Hepatocyte (in vitro differentiated cells): ENCODE measurements at regions not wholly inside any gene's neighbourhood (a gene's known extent, or its start where the extent isn't known, plus 50 kb on each side); places are given as distances from the start of the nearest gene placed in this dataset.

ENCODE experiments used
- CTCF ChIP-seq: fragments of 200-600 bp; sonication (generic); IDR thresholded peaks from 2 replicates; pipeline ENCODE4 v1.5.1; 2016; ENCODE audit warnings: antibody characterized with exemption, mild to moderate bottlenecking; ENCODE audit not compliant: poor library complexity
- EZH2 ChIP-seq: fragments of 200-600 bp; sonication (generic); IDR thresholded peaks from 2 replicates; pipeline ENCODE4 v1.6.1; 2016; ENCODE audit warnings: antibody characterized with exemption, mild to moderate bottlenecking, borderline replicate concordance
- EZH2phosphoT487 ChIP-seq: fragments of 200-600 bp; sonication (generic); IDR thresholded peaks from one replicate; pipeline ENCODE4 v1.6.1; 2018; ENCODE audit warnings: antibody characterized with exemption, mild to moderate bottlenecking, low read depth, moderate library complexity; ENCODE audit not compliant: unreplicated experiment, severe bottlenecking

- TF ChIP-seq CTCF (no peak), EZH2 (no peak), EZH2phosphoT487 (no peak)
These were observed 299.1 kb upstream of the OBI1 start for GRCh38 chr13:78958006-78958405.
